Neural progenitor cell (in vitro differentiated cells): ENCODE measurements at regions not wholly inside any gene's neighbourhood (a gene's known extent, or its start where the extent isn't known, plus 50 kb on each side); places are given as distances from the start of the nearest gene placed in this dataset.

ENCODE experiments used
- DNase-seq: peaks from one replicate; pipeline ENCODE4 v3.0.0-alpha.2; 2016; ENCODE audit warnings: low spot score
- H2AFZ ChIP-seq: fragments of 200-600 bp; sonication (generic); replicated peaks from 2 replicates; pipeline ENCODE4 v1.6.1; 2016; ENCODE audit warnings: antibody characterized with exemption
- H3F3A ChIP-seq: fragments of 200-600 bp; sonication (generic); 2 replicates; pipeline ENCODE4 v1.6.1; 2016; ENCODE audit warnings: antibody characterized with exemption, low read depth
- H3K27ac ChIP-seq: fragments of 200-600 bp; sonication (generic); 2 replicates; pipeline ENCODE4 v1.5.1; 2016; ENCODE audit warnings: mild to moderate bottlenecking
- H3K27me3 ChIP-seq: fragments of 200-600 bp; sonication (generic); 2 replicates; pipeline ENCODE4 v1.6.1; 2016; ENCODE audit warnings: mild to moderate bottlenecking, moderate library complexity
- H3K36me3 ChIP-seq: fragments of 200-600 bp; sonication (generic); 2 replicates; pipeline ENCODE4 v1.5.1; 2016
- H3K4me1 ChIP-seq: fragments of 200-600 bp; sonication (generic); 2 replicates; pipeline ENCODE4 v1.6.1; 2016; ENCODE audit warnings: mixed run types
- H3K4me2 ChIP-seq: fragments of 200-600 bp; sonication (generic); 2 replicates; pipeline ENCODE4 v1.6.1; 2016
- H3K4me3 ChIP-seq: fragments of 200-600 bp; sonication (generic); 2 replicates; pipeline ENCODE4 v1.5.1; 2016
- H3K79me2 ChIP-seq: fragments of 200-600 bp; sonication (generic); 2 replicates; pipeline ENCODE4 v1.6.1; 2016; ENCODE audit warnings: low read depth
- H3K9ac ChIP-seq: fragments of 200-600 bp; sonication (generic); 2 replicates; pipeline ENCODE4 v1.6.1; 2016
- H3K9me3 ChIP-seq: fragments of 200-600 bp; sonication (generic); 2 replicates; pipeline ENCODE4 v1.5.1; 2016; ENCODE audit warnings: low read depth
- H4K20me1 ChIP-seq: fragments of 200-600 bp; sonication (generic); 2 replicates; pipeline ENCODE4 v1.6.1; 2016; ENCODE audit warnings: low read depth
- H3K27ac Mint-ChIP-seq: 3 replicates; pipeline ENCODE4 v1.8.0; 2021; ENCODE audit warnings: mixed read lengths
- H3K27me3 Mint-ChIP-seq: 2 replicates; pipeline ENCODE4 v1.8.0; 2022; ENCODE audit warnings: low read depth, mild to moderate bottlenecking, inconsistent platforms, moderate library complexity, mixed read lengths; ENCODE audit not compliant: insufficient read depth
- H3K36me3 Mint-ChIP-seq: 3 replicates; pipeline ENCODE4 v1.8.0; 2021; ENCODE audit warnings: mixed read lengths
- H3K4me1 Mint-ChIP-seq: 3 replicates; pipeline ENCODE4 v1.8.0; 2021; ENCODE audit warnings: mixed read lengths
- H3K4me3 Mint-ChIP-seq: 3 replicates; pipeline ENCODE4 v1.8.0; 2021; ENCODE audit warnings: mild to moderate bottlenecking, moderate library complexity, mixed read lengths
- H3K9me3 Mint-ChIP-seq: 3 replicates; pipeline ENCODE4 v1.8.0; 2020; ENCODE audit warnings: mixed read lengths
- CTCF ChIP-seq: fragments of 200-600 bp; sonication (generic); IDR thresholded peaks from 2 replicates; pipeline ENCODE4 v1.5.1; 2017; ENCODE audit warnings: antibody characterized with exemption, mild to moderate bottlenecking
- EZH2 ChIP-seq: fragments of 200-600 bp; sonication (generic); IDR thresholded peaks from 2 replicates; pipeline ENCODE4 v1.6.1; 2017; ENCODE audit warnings: antibody characterized with exemption, mild to moderate bottlenecking, moderate library complexity
- EZH2phosphoT487 ChIP-seq: fragments of 200-600 bp; sonication (generic); IDR thresholded peaks from 2 replicates; pipeline ENCODE4 v1.6.1; 2017; ENCODE audit warnings: antibody characterized with exemption

- no peak overlapping the region for H3K4me3 Mint-ChIP-seq
- Histone ChIP-seq H3K4me1 (peaks cover 3% of the 10 kb centered on the region), H3K36me3 (no peaks in the 10 kb centered on the region), H3K27ac (no peak overlapping the region), H3K9ac (no peak overlapping the region), H3K4me3 (no peak overlapping the region), H2AFZ (no peak overlapping the region), H4K20me1 (no peaks in the 10 kb centered on the region), H3K4me2 (no peak overlapping the region), H3K9me3 (no peaks in the 10 kb centered on the region), H3K79me2 (no peaks in the 10 kb centered on the region), H3K27me3 (no peaks in the 10 kb centered on the region), H3F3A (no peaks in the 10 kb centered on the region)
- DNase-seq, result no peak
- TF ChIP-seq EZH2, result no peak
- TF ChIP-seq EZH2phosphoT487, result no peak
- TF ChIP-seq CTCF, result no peak
- H3K27me3 Mint-ChIP-seq, result peaks cover 2% of the 10 kb centered on the region
- no peak overlapping the region for H3K27ac Mint-ChIP-seq
- H3K4me1 Mint-ChIP-seq, result peaks cover 3% of the 10 kb centered on the region
- no peaks in the 10 kb centered on the region for H3K9me3 Mint-ChIP-seq
- no peaks in the 10 kb centered on the region for H3K36me3 Mint-ChIP-seq
Measured at GRCh38 chr13:97658556-97658955, 224.6 kb downstream of the RAP2A start.

GRCh38 chr13:97659602-97660001 lies 225.6 kb downstream of the RAP2A start:
- Histone ChIP-seq H3K27ac (no peak overlapping the region), H3K36me3 (no peaks in the 10 kb centered on the region), H3K27me3 (no peaks in the 10 kb centered on the region), H2AFZ (no peak overlapping the region), H3K4me3 (no peak overlapping the region), H3K4me1 (peaks cover 3% of the 10 kb centered on the region), H3K9me3 (no peaks in the 10 kb centered on the region), H3F3A (no peaks in the 10 kb centered on the region), H3K4me2 (no peak overlapping the region), H3K9ac (no peak overlapping the region), H3K79me2 (no peaks in the 10 kb centered on the region), H4K20me1 (no peaks in the 10 kb centered on the region)
- Mint-ChIP-seq H3K27ac (no peak overlapping the region), H3K36me3 (no peaks in the 10 kb centered on the region), H3K4me1 (peaks cover 3% of the 10 kb centered on the region), H3K27me3 (peaks cover 2% of the 10 kb centered on the region), H3K9me3 (no peaks in the 10 kb centered on the region), H3K4me3 (no peak overlapping the region)
- DNase-seq, result peak; percentile 65
- TF ChIP-seq EZH2phosphoT487 (no peak), CTCF (peak; percentile 43), EZH2 (no peak)

DNA sequence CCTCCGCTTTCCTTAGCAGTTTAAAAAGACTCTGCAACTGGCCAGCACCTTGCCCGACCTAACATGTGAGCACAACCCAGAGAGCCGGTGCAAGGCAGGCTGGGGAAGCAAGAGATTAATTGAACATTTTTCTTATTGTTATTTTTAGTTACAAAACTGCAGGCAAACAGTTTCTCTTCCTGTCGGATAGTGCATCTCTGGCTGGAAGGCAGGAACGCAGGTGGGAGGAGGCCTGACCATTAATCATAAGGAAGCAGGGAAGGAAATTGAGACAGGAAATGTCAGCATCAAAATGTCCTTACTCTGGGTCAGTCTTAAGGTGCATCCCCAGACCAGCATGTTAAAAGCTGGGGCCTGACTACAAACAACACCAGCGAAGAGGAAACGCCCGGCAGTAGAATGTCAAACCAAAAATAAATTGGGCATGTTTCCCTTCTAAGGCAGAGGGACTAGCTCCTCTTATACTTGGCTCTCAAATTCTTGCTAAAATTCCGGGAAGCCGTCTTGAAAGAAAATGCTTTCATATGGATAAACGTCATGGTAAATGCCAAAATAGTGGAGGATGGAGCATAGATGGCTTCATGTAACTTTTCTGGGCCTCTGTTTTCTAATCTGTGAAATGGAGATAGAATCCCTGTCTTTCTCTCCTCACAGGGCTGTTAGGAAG lies 226.8 kb downstream of the RAP2A start:
- Mint-ChIP-seq H3K4me3 (no peak overlapping the region), H3K27me3 (peaks cover 2% of the 10 kb centered on the region), H3K4me1 (peaks cover 3% of the 10 kb centered on the region), H3K27ac (no peak overlapping the region), H3K9me3 (no peaks in the 10 kb centered on the region), H3K36me3 (no peaks in the 10 kb centered on the region)
- H4K20me1 ChIP-seq, result no peaks in the 10 kb centered on the region
- H3K4me1 ChIP-seq, result peaks cover 3% of the 10 kb centered on the region
- H3K27ac ChIP-seq, result no peak overlapping the region
- DNase-seq, result no peak
- TF ChIP-seq CTCF (no peak), EZH2phosphoT487 (no peak), EZH2 (no peak)
- H3K9ac ChIP-seq, result no peak overlapping the region
- no peak overlapping the region for H3K4me3 ChIP-seq
- H3K4me2 ChIP-seq, result no peak overlapping the region
- H3K9me3 ChIP-seq, result no peaks in the 10 kb centered on the region
- H3F3A ChIP-seq, result no peaks in the 10 kb centered on the region
- H3K27me3 ChIP-seq, result no peaks in the 10 kb centered on the region
- H2AFZ ChIP-seq, result no peak overlapping the region
- no peaks in the 10 kb centered on the region for H3K79me2 ChIP-seq
- H3K36me3 ChIP-seq, result no peaks in the 10 kb centered on the region
